ENCODE measurements at regions not wholly inside any gene's neighbourhood (a gene's known extent, or its start where the extent isn't known, plus 50 kb on each side); places are given as distances from the start of the nearest gene placed in this dataset.

DNA sequence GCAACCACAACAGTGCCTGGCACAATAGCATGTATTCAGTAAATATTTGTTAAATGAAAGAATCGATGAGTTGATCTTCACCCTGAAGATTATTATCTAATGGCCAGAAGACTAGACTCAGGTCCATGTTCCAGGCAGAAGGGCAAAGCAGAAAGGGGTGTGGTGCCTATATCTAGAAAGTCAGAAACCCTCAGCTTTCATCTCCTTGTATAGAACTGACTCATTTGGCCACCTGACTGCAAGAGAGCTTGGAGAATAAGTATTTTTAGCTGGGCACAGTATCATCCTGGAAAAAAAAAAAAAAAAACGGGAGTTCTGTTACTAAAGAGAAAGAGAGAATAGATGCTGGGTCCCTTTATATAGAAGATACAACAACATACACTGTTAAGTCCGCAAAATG, 69.7 kb upstream of the SPRED1 start:
- DNase-seq (ENCODE audit: insufficient read length, low spot score) (no peak), FAIRE-seq (no peak)
- TF ChIP-seq POLR2A (IDR thresholded peaks at IDR 0.05; ENCODE audit: low read depth, low read length) (no peak), TAF1 (IDR thresholded peaks at IDR 0.05; ENCODE audit: low read depth, low read length) (no peak), POLR2AphosphoS5 (IDR thresholded peaks at IDR 0.05; ENCODE audit: low read depth, low read length) (no peak), POU2F2 (IDR thresholded peaks at IDR 0.05; ENCODE audit: low read depth, low read length) (no peak), SPI1 (IDR thresholded peaks at IDR 0.05; ENCODE audit: low read depth, low read length) (no peak), PAX5 (IDR thresholded peaks at IDR 0.05; ENCODE audit: insufficient read depth, low read length, severe bottlenecking) (no peak)

- TF ChIP-seq POU2F2 (IDR thresholded peaks at IDR 0.05; ENCODE audit: low read depth, low read length) (no peak), POLR2AphosphoS5 (IDR thresholded peaks at IDR 0.05; ENCODE audit: low read depth, low read length) (no peak), PAX5 (IDR thresholded peaks at IDR 0.05; ENCODE audit: insufficient read depth, low read length, severe bottlenecking) (no peak), TAF1 (IDR thresholded peaks at IDR 0.05; ENCODE audit: low read depth, low read length) (no peak), POLR2A (IDR thresholded peaks at IDR 0.05; ENCODE audit: low read depth, low read length) (no peak), SPI1 (IDR thresholded peaks at IDR 0.05; ENCODE audit: low read depth, low read length) (no peak)
- FAIRE-seq (no peak), DNase-seq (ENCODE audit: insufficient read length, low spot score) (no peak)
Measured at GRCh38 chr15:38186507-38186906, 66.1 kb upstream of the SPRED1 start.

DNA sequence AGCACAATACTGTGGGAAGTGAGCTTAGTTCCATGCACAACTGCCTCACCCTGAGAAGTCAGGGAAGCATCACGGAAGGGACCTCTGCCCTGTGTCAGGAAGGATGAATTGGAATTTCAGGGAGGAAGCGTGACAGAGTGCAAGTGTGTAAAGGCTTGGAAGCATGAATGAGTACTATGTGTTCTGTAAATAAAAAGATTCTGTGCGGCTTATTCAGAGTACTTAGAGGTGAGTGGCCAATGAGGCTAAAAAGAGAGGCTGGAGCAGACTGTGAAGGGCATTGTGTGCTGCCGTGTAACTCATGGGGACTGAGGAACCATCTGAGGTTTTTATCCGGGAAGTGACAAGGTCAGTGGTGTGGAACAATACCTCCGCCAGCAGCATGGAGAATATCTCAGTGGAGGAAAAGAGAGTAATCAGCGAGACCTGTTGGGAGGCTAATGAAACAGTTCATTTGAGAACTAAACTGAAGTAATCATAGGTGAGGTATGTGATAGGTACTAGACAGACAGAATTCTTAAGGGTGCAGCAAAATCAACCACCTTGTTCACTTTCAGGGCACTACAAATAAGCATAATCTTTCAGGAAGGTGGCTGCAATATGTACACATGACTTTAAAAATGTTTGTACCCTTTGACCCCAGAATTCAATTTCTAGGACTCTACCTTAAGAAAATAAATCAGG, 64.9 kb upstream of the SPRED1 start:
- DNase-seq (ENCODE audit: insufficient read length, low spot score), result no peak
- TF ChIP-seq TAF1 (IDR thresholded peaks at IDR 0.05; ENCODE audit: low read depth, low read length) (no peak), SPI1 (IDR thresholded peaks at IDR 0.05; ENCODE audit: low read depth, low read length) (no peak), POLR2A (IDR thresholded peaks at IDR 0.05; ENCODE audit: low read depth, low read length) (no peak), POLR2AphosphoS5 (IDR thresholded peaks at IDR 0.05; ENCODE audit: low read depth, low read length) (no peak), PAX5 (IDR thresholded peaks at IDR 0.05; ENCODE audit: insufficient read depth, low read length, severe bottlenecking) (no peak), POU2F2 (IDR thresholded peaks at IDR 0.05; ENCODE audit: low read depth, low read length) (no peak)
- no peak for FAIRE-seq

DNA sequence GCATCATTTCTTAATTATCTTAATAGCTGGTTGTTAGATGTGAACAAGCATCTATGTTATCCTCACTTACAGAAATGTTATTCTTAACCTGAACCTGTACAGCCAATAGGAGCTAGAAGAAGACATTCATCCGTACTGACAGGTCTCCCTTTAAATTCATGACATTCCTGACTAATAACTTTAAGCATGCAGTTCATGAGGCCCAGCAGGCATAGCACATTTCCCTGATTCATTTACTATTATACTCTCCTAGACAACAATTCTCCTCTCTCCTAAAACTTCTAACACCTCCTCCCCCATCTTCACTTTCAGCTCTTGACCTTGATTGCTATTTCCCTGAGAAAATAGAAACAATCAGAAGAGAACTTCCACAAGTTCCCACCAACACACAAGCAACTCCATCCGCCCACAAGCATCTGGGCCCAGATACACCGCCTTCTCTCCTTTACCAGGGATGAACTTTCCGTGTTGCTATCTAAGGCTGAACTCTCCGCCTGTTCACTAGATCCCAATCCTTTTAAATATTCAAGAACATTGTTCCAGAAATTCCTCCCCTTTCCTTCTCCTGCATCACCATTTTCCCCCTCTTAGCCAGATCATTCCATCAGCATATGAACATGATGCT, 62.9 kb upstream of the SPRED1 start:
- FAIRE-seq, result no peak
- TF ChIP-seq PAX5 (IDR thresholded peaks at IDR 0.05; ENCODE audit: insufficient read depth, low read length, severe bottlenecking) (no peak), TAF1 (IDR thresholded peaks at IDR 0.05; ENCODE audit: low read depth, low read length) (no peak), POU2F2 (IDR thresholded peaks at IDR 0.05; ENCODE audit: low read depth, low read length) (no peak), POLR2AphosphoS5 (IDR thresholded peaks at IDR 0.05; ENCODE audit: low read depth, low read length) (no peak), SPI1 (IDR thresholded peaks at IDR 0.05; ENCODE audit: low read depth, low read length) (no peak), POLR2A (IDR thresholded peaks at IDR 0.05; ENCODE audit: low read depth, low read length) (no peak)
- no peak for DNase-seq (ENCODE audit: insufficient read length, low spot score)

DNA sequence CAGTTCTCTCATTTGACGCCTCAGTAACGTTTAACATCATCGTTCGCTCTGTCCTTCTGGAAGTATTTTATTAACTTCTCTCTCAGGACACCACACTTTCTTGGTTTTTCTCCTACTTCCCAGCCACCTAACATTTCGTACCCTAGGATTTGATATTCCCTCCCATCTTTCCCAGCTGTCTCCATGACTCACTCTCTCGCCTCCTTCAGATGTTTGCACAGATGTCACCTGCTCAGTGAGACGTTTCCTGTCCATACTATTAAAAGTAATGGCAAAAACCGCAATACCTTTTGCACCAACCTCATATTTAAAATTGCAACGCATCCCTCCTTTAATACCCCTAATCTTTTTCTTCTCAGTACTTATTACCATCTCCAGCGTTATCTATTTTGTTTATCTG, 62.1 kb upstream of the SPRED1 start:
- TF ChIP-seq POLR2AphosphoS5 (IDR thresholded peaks at IDR 0.05; ENCODE audit: low read depth, low read length) (no peak), PAX5 (IDR thresholded peaks at IDR 0.05; ENCODE audit: insufficient read depth, low read length, severe bottlenecking) (no peak), SPI1 (IDR thresholded peaks at IDR 0.05; ENCODE audit: low read depth, low read length) (no peak)
- no peak for DNase-seq (ENCODE audit: insufficient read length, low spot score)
- FAIRE-seq, result no peak

DNA sequence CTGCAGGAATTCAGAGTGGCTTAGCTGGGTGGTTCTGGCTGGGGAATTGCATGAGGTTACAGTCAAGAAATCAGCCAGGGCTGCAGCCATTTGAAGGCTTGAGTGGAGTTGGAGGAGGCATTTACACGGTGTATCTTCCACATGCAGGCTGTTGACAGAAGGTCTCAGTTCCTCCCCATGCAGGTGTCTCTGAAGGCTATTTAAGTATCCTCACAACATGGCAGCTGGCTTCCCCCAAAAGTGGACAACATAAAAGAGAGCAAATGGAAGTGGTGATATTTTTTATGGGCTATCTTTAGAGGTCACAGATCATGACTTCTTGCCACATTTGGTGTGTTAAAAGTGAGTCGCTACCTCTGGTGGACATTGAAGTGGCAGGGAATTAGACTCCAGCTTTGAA, 60.1 kb upstream of the SPRED1 start:
- TF ChIP-seq POLR2AphosphoS5 (IDR thresholded peaks at IDR 0.05; ENCODE audit: low read depth, low read length), result no peak
- no peak for TF ChIP-seq POLR2A (IDR thresholded peaks at IDR 0.05; ENCODE audit: low read depth, low read length)
- TF ChIP-seq PAX5 (IDR thresholded peaks at IDR 0.05; ENCODE audit: insufficient read depth, low read length, severe bottlenecking), result no peak
- no peak for TF ChIP-seq TAF1 (IDR thresholded peaks at IDR 0.05; ENCODE audit: low read depth, low read length)
- no peak for TF ChIP-seq POU2F2 (IDR thresholded peaks at IDR 0.05; ENCODE audit: low read depth, low read length)
- TF ChIP-seq SPI1 (IDR thresholded peaks at IDR 0.05; ENCODE audit: low read depth, low read length), result no peak
- DNase-seq (ENCODE audit: insufficient read length, low spot score) (no peak), FAIRE-seq (no peak)

GRCh38 chr15:38193496-38193895, 59.1 kb upstream of the SPRED1 start:
- TF ChIP-seq TAF1 (IDR thresholded peaks at IDR 0.05; ENCODE audit: low read depth, low read length) (no peak), POLR2A (IDR thresholded peaks at IDR 0.05; ENCODE audit: low read depth, low read length) (no peak), POU2F2 (IDR thresholded peaks at IDR 0.05; ENCODE audit: low read depth, low read length) (no peak), SPI1 (IDR thresholded peaks at IDR 0.05; ENCODE audit: low read depth, low read length) (no peak), POLR2AphosphoS5 (IDR thresholded peaks at IDR 0.05; ENCODE audit: low read depth, low read length) (no peak)
- FAIRE-seq (no peak), DNase-seq (ENCODE audit: insufficient read length, low spot score) (no peak)

DNA sequence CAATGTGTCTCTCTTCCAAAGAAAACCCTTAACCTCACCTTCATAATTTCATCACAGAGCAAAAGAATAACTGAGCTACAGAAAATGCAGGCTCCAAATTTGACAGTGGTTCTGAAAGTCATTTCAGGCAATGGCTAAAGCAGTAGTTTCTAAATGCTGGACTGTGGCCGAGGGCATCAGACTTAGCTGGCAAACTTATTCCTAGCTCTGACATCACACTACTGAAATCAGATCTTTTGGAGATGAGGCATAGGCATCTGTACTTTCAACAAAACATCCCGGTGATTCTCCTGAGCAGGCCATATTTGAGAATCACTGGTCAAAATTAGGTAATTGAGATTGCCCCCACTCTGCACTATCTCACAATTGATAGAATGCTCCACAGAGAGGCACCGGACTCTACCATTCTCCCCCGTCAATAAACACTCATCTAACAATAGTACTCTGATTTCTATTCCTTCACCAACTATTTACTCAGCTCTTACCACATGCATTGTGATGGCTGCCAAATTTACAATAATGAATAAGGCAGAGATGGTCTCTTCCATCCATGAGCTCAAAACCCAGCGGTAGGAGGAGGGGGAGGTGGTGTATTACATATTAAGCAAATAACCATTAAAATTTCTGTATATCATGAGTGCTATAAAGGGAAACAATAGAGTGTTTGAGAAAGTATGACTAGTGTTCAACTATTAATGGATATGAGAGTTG, 57.3 kb upstream of the SPRED1 start:
- no peak for TF ChIP-seq PAX5 (IDR thresholded peaks at IDR 0.05; ENCODE audit: insufficient read depth, low read length, severe bottlenecking)
- FAIRE-seq (no peak), DNase-seq (ENCODE audit: insufficient read length, low spot score) (no peak)

GRCh38 chr15:38196076-38196475, 56.6 kb upstream of the SPRED1 start:
- no peak for TF ChIP-seq SPI1 (IDR thresholded peaks at IDR 0.05; ENCODE audit: low read depth, low read length)
- TF ChIP-seq TAF1 (IDR thresholded peaks at IDR 0.05; ENCODE audit: low read depth, low read length), result no peak
- no peak for TF ChIP-seq POLR2AphosphoS5 (IDR thresholded peaks at IDR 0.05; ENCODE audit: low read depth, low read length)
- TF ChIP-seq POLR2A (IDR thresholded peaks at IDR 0.05; ENCODE audit: low read depth, low read length), result no peak
- no peak for TF ChIP-seq POU2F2 (IDR thresholded peaks at IDR 0.05; ENCODE audit: low read depth, low read length)
- TF ChIP-seq PAX5 (IDR thresholded peaks at IDR 0.05; ENCODE audit: insufficient read depth, low read length, severe bottlenecking), result no peak
- FAIRE-seq (no peak), DNase-seq (ENCODE audit: insufficient read length, low spot score) (no peak)

Measured in GM12891 (cell line).